ENCODE measurements at regions not wholly inside any gene's neighbourhood (a gene's known extent, or its start where the extent isn't known, plus 50 kb on each side); places are given as distances from the start of the nearest gene placed in this dataset.
"Not testable (repeated sequence)": the region's sequence is repeated elsewhere in the genome, so short reads cannot be mapped to it uniquely, and the experiment has no call there.

DNA sequence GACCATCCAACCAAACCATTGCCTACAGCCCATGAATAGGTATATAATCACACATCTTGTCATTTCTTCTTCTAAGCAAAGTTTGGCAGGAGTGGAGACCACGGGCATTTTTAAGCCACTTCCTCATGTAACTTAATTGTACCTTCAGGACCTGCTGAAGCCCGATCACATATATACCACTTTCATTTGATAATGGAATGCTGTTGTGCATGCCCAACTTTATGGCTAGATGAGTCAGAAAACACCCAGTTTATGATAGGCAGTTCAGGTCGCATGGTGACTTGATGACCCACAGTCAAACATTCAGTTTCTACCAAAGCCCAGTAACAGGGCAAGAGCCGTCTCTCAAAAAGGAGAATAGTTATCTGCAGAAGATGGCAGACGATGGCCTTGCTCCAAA lies 2295.0 kb upstream of the ACO1 start:
- H3K9ac ChIP-seq (ENCODE audit: low read depth, low read length) = no peak overlapping the region
- no peak overlapping the region for H3K27ac ChIP-seq (ENCODE audit: low read length)
- H3K4me1 ChIP-seq (ENCODE audit: insufficient read depth, low read length) = no peaks in the 10 kb centered on the region
- no peaks in the 10 kb centered on the region for H3K9me3 ChIP-seq (ENCODE audit: insufficient read depth, low read depth, low read length)
- no peaks in the 10 kb centered on the region for H3K27me3 ChIP-seq (ENCODE audit: insufficient read depth, low read length)
- H3K36me3 ChIP-seq (ENCODE audit: insufficient read depth, low read depth, low read length) = no peaks in the 10 kb centered on the region
- H3K4me3 ChIP-seq (ENCODE audit: low read length) = no peak overlapping the region

DNA sequence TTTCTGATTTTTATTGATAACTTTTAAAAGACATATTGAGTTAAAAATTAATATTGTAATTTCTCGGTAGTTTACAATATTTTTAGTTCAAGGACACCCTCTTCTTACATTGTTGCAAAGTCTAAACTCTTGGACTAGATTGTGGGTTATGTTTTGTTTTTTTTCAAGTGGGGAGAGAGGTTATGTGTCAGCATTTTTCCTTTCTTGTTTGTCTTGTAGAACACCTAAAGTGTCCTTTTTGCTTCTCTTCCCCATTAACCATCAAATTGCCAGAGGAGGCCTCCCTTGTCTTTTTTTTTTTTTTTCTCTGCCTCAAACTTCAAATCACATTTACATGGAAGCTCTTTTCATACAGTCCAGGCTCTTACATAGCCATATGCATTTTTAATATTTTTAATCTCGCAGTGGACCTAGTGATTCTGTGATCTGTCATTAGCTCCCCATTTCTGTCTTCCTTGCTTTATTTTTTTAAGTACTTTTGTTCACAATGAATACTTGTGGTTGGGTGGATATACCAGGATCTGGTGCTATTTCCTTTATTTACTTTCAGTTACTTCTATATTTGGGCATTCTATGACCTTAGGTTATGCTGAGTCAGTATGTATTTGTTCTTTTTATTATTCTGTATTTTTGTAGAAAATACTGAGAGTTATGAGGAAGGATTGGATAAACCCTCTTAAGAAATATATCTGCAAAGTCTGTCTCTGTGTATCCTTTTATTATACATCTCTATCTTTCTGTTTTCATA lies 2280.6 kb upstream of the ACO1 start:
- peaks cover 5% of the 10 kb centered on the region; the same call in 1 of the 2 replicates for H3K9me3 ChIP-seq (ENCODE audit: insufficient read depth, low read depth, low read length)
- no peak overlapping the region for H3K27ac ChIP-seq (ENCODE audit: low read length)
- no peaks in the 10 kb centered on the region for H3K4me1 ChIP-seq (ENCODE audit: insufficient read depth, low read length)
- no peaks in the 10 kb centered on the region for H3K27me3 ChIP-seq (ENCODE audit: insufficient read depth, low read length)
- H3K9ac ChIP-seq (ENCODE audit: low read depth, low read length) = no peak overlapping the region
- no peaks in the 10 kb centered on the region for H3K36me3 ChIP-seq (ENCODE audit: insufficient read depth, low read depth, low read length)
- no peak overlapping the region for H3K4me3 ChIP-seq (ENCODE audit: low read length)

GRCh38 chr9:30107134-30107533 lies 2277.3 kb upstream of the ACO1 start:
- not testable (repeated sequence) for H3K27ac ChIP-seq (ENCODE audit: low read length); H3K4me1 ChIP-seq (ENCODE audit: insufficient read depth, low read length); H3K9ac ChIP-seq (ENCODE audit: low read depth, low read length); H3K9me3 ChIP-seq (ENCODE audit: insufficient read depth, low read depth, low read length); H3K4me3 ChIP-seq (ENCODE audit: low read length); H3K27me3 ChIP-seq (ENCODE audit: insufficient read depth, low read length); H3K36me3 ChIP-seq (ENCODE audit: insufficient read depth, low read depth, low read length)

- H3K4me3 ChIP-seq (ENCODE audit: low read length) = no peak overlapping the region
- H3K9ac ChIP-seq (ENCODE audit: low read depth, low read length) = no peak overlapping the region
- H3K4me1 ChIP-seq (ENCODE audit: insufficient read depth, low read length) = peaks cover 9% of the 10 kb centered on the region; the same call in 1 of the 2 replicates
- no peaks in the 10 kb centered on the region for H3K27me3 ChIP-seq (ENCODE audit: insufficient read depth, low read length)
- no peaks in the 10 kb centered on the region for H3K36me3 ChIP-seq (ENCODE audit: insufficient read depth, low read depth, low read length)
- no peaks in the 10 kb centered on the region for H3K9me3 ChIP-seq (ENCODE audit: insufficient read depth, low read depth, low read length)
- H3K27ac ChIP-seq (ENCODE audit: low read length) = no peak overlapping the region
These were observed 2267.7 kb upstream of the ACO1 start for GRCh38 chr9:30116673-30117217.

DNA sequence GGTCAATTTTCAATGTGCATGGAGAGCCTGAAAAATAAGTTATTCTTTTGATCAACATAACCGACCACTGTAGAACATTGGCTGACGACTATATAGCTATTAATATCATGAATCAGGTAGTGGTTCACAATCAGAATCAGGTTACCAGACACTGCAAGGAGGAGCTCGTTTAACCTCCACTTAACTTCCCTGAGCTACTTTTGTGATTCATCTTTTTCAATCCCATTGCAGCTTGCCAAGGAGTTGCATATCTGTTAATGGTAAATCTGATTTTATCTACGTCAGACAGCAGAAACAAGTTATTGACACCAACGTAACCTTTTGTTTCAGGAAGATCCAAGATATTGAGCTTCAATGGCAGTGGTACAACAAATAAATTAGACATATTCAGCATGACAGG lies 2263.8 kb upstream of the ACO1 start:
- H3K9me3 ChIP-seq (ENCODE audit: insufficient read depth, low read depth, low read length) = no peaks in the 10 kb centered on the region
- peaks cover 9% of the 10 kb centered on the region; the same call in 1 of the 2 replicates for H3K4me1 ChIP-seq (ENCODE audit: insufficient read depth, low read length)
- H3K36me3 ChIP-seq (ENCODE audit: insufficient read depth, low read depth, low read length) = no peaks in the 10 kb centered on the region
- H3K9ac ChIP-seq (ENCODE audit: low read depth, low read length) = no peak overlapping the region
- H3K27me3 ChIP-seq (ENCODE audit: insufficient read depth, low read length) = no peaks in the 10 kb centered on the region
- H3K27ac ChIP-seq (ENCODE audit: low read length) = no peak overlapping the region
- no peak overlapping the region for H3K4me3 ChIP-seq (ENCODE audit: low read length)

DNA sequence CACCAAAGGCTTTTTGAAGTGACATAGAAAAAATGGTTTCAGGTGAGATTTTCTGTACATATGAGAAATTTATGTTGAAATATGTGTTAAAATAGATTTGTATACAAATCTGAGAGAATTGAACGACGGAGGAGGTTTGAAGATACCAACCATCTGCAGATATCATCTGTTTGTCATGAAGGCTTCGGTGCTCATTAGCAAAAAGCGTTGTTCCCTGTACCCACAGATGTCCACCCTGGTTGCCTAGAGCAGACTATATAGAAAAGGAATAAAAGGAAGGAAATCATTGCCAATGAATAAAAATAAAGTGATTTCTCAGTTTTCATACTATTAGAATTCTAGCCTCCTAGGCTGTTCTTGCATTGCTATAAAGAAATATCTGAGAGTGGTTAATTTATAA lies 2262.8 kb upstream of the ACO1 start:
- Histone ChIP-seq H3K4me1 (ENCODE audit: insufficient read depth, low read length) (peaks cover 15% of the 10 kb centered on the region; the same call in 1 of the 2 replicates), H3K9ac (ENCODE audit: low read depth, low read length) (no peak overlapping the region), H3K27ac (ENCODE audit: low read length) (no peak overlapping the region), H3K36me3 (ENCODE audit: insufficient read depth, low read depth, low read length) (no peaks in the 10 kb centered on the region), H3K9me3 (ENCODE audit: insufficient read depth, low read depth, low read length) (no peaks in the 10 kb centered on the region), H3K4me3 (ENCODE audit: low read length) (no peak overlapping the region), H3K27me3 (ENCODE audit: insufficient read depth, low read length) (no peaks in the 10 kb centered on the region)

- H3K27me3 ChIP-seq (ENCODE audit: insufficient read depth, low read length) = no peaks in the 10 kb centered on the region
- H3K4me3 ChIP-seq (ENCODE audit: low read length) = no peak overlapping the region
- H3K36me3 ChIP-seq (ENCODE audit: insufficient read depth, low read depth, low read length) = no peaks in the 10 kb centered on the region
- H3K27ac ChIP-seq (ENCODE audit: low read length) = no peak overlapping the region
- H3K4me1 ChIP-seq (ENCODE audit: insufficient read depth, low read length) = peaks cover 6% of the 10 kb centered on the region; the same call in 1 of the 2 replicates
- no peak overlapping the region for H3K9ac ChIP-seq (ENCODE audit: low read depth, low read length)
- H3K9me3 ChIP-seq (ENCODE audit: insufficient read depth, low read depth, low read length) = no peaks in the 10 kb centered on the region
These were observed 2258.6 kb upstream of the ACO1 start for GRCh38 chr9:30125881-30126280.

DNA sequence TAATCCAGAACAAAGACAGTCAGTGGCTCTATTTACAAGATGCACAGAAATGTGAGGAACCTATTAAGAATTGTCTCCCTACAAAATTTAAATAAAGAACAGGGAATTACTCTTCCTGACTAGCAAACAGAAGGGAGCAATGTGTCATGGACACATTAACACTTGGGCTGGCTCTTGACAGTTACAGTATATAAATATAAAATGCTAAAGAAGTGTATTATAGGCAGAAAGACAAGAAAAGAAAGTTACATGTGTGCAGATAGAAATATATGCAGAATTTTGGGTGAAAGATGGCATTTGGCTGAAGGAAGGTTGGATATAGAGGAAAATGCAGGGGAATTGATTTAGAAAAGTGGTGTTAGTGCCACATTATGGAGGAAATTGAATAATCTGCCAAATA lies 2257.1 kb upstream of the ACO1 start:
- Histone ChIP-seq H3K4me1 (ENCODE audit: insufficient read depth, low read length) (peaks cover 6% of the 10 kb centered on the region; the same call in 1 of the 2 replicates), H3K9ac (ENCODE audit: low read depth, low read length) (no peak overlapping the region), H3K36me3 (ENCODE audit: insufficient read depth, low read depth, low read length) (no peaks in the 10 kb centered on the region), H3K4me3 (ENCODE audit: low read length) (no peak overlapping the region), H3K9me3 (ENCODE audit: insufficient read depth, low read depth, low read length) (no peaks in the 10 kb centered on the region), H3K27ac (ENCODE audit: low read length) (no peak overlapping the region), H3K27me3 (ENCODE audit: insufficient read depth, low read length) (no peaks in the 10 kb centered on the region)

DNA sequence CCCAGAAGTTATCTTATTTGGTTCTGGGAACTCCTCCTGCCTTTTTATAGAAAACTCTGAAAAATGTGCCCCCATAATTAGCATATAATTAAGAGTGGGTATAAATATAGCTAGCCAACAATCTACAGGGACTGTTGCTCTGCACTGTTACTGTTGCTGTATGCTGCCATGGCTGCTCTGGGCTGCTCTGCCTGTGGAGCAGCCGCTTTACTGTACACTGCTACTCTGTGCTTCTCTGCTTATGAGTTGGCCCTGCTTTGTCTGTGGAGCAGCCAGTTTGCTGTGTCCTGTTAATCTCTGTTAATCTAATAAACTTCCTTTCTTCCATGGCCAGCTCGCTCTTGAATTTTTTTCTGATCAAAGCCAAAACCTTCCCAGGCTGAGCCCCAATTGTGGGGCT lies 2244.0 kb upstream of the ACO1 start:
- H3K4me3 ChIP-seq (ENCODE audit: low read length) = no peak overlapping the region
- no peaks in the 10 kb centered on the region for H3K27me3 ChIP-seq (ENCODE audit: insufficient read depth, low read length)
- no peak overlapping the region for H3K9ac ChIP-seq (ENCODE audit: low read depth, low read length)
- no peak overlapping the region for H3K27ac ChIP-seq (ENCODE audit: low read length)
- H3K36me3 ChIP-seq (ENCODE audit: insufficient read depth, low read depth, low read length) = no peaks in the 10 kb centered on the region
- H3K9me3 ChIP-seq (ENCODE audit: insufficient read depth, low read depth, low read length) = no peaks in the 10 kb centered on the region
- peaks cover 3% of the 10 kb centered on the region; the same call in 1 of the 2 replicates for H3K4me1 ChIP-seq (ENCODE audit: insufficient read depth, low read length)

DNA sequence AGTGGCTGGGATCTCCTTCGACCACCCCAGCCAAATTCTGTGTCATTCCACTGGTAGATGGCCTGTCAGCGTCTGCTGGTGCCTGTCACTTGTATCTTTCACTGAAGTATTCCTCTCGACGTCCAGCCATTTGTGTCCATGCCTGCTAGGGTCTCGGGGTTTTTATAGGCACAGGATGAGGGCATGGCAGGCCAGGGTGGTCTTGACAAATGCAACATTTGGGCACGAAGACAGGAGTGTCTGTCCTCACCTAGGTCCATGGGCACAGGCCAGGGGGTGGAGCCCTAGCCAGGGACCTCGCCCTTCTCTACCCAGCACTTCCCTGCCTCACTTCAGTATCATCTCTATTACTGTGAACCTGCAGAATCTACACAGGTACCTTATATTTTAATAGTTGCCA lies 2223.9 kb upstream of the ACO1 start:
- no peak overlapping the region for H3K27ac ChIP-seq (ENCODE audit: low read length)
- H3K9ac ChIP-seq (ENCODE audit: low read depth, low read length) = no peak overlapping the region
- no peaks in the 10 kb centered on the region for H3K27me3 ChIP-seq (ENCODE audit: insufficient read depth, low read length)
- no peaks in the 10 kb centered on the region for H3K36me3 ChIP-seq (ENCODE audit: insufficient read depth, low read depth, low read length)
- H3K4me3 ChIP-seq (ENCODE audit: low read length) = no peak overlapping the region
- no peaks in the 10 kb centered on the region for H3K4me1 ChIP-seq (ENCODE audit: insufficient read depth, low read length)
- H3K9me3 ChIP-seq (ENCODE audit: insufficient read depth, low read depth, low read length) = no peaks in the 10 kb centered on the region

DNA sequence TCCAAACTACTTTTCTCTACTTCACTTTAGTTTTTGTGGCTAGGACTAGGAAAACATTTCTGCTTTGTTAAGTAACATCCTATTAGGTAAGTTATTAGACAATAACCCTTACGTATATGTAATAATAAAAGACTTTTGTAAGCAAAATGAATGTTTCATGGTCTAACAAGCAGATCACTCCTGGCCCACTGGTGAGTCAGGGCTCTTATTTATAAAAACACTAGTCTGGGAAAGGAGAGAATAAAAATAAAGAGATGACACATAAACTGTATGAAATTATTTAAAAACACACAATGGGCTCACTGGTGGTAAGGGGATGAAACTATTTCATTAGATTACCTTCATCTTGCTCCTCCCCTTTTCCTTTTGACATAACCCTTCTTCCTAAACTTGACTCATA lies 2212.2 kb upstream of the ACO1 start:
- Histone ChIP-seq H3K9me3 (ENCODE audit: insufficient read depth, low read depth, low read length) (peaks cover 10% of the 10 kb centered on the region; the same call in 1 of the 2 replicates), H3K4me1 (ENCODE audit: insufficient read depth, low read length) (no peaks in the 10 kb centered on the region), H3K4me3 (ENCODE audit: low read length) (no peak overlapping the region), H3K36me3 (ENCODE audit: insufficient read depth, low read depth, low read length) (no peaks in the 10 kb centered on the region), H3K27me3 (ENCODE audit: insufficient read depth, low read length) (no peaks in the 10 kb centered on the region), H3K9ac (ENCODE audit: low read depth, low read length) (no peak overlapping the region), H3K27ac (ENCODE audit: low read length) (no peak overlapping the region)

GRCh38 chr9:30178610-30179009 lies 2205.8 kb upstream of the ACO1 start:
- H3K9ac ChIP-seq (ENCODE audit: low read depth, low read length) = no peak overlapping the region
- peaks cover 6% of the 10 kb centered on the region; the same call in 1 of the 2 replicates for H3K4me1 ChIP-seq (ENCODE audit: insufficient read depth, low read length)
- no peak overlapping the region for H3K27ac ChIP-seq (ENCODE audit: low read length)
- no peaks in the 10 kb centered on the region for H3K36me3 ChIP-seq (ENCODE audit: insufficient read depth, low read depth, low read length)
- H3K4me3 ChIP-seq (ENCODE audit: low read length) = no peak overlapping the region
- H3K9me3 ChIP-seq (ENCODE audit: insufficient read depth, low read depth, low read length) = no peaks in the 10 kb centered on the region
- H3K27me3 ChIP-seq (ENCODE audit: insufficient read depth, low read length) = no peaks in the 10 kb centered on the region

Data from iPS-20b (cell line).